HPDE6-E6E7 (cell line): ENCODE measurements at regions not wholly inside any gene's neighbourhood (a gene's known extent, or its start where the extent isn't known, plus 50 kb on each side); places are given as distances from the start of the nearest gene placed in this dataset.
A peak's percentile ranks its signal among the peaks of the same experiment; 100 is the strongest.

ENCODE experiments used
- DNase-seq: peaks from one replicate; pipeline ENCODE4 v3.0.0; 2011; ENCODE audit warnings: missing footprints; ENCODE audit errors: extremely low spot score

DNA sequence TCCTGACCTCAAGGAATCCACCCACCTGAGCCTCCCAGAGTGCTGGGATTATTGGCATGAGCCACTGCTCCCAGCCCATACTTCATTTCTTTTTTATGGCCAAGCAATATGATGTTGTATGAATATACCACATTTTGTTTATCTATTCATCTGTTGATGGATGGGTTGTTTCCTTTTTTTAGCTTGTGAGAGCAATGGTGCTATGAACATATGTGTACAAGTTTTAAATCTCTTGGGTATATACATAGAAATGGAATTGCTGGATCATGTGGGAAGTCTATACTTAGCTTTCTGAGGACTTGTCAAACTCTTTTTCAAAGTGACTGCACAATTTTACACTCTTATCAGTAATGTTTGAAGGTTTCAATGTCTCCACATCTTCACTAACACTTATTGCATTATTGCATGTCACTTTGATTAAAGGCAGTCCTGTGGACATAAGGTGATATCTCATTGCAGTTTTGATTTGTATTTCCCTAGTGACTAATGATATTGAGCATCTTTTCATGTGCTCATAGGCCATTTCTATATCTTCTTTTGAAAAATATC lies 167.1 kb upstream of the SPHKAP start:
- no peak for DNase-seq

DNA sequence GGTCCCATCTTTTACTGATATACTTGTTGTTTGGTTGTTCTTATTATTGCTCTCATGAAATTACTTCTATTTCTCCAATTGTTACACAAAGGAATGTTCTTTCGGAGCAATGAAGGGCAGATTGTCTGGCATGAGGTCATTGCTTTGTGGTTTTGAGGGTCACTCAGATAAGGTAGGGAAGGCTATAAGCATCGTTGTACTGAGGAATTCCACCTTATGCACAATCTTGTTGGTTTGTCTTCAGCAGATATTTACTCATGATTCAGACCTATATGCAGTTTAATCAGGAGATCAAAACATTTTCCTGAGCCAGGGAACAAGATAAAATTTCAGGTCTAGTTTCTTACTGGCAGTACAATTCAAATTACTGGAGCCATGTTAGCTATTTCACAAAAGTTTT lies 163.0 kb upstream of the SPHKAP start:
- no peak for DNase-seq

DNA sequence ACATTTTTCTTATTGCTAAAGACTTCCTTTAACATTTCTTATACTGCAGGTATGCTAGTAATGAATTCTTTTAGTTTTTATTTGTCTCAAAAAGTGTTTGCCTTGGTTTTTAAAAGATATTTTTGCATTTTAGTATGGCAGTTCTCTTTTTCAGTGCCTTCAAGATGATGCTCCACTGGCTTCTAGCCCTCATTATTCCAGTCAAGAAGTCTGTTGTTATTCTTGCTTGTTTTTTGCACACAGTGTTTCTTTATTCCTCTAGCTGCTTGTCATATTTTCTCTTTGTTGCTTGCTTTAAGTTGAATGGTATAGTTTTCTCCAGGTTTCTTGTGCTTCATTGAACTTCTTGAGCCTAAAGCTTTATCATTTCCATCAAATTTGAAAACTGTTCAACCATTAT lies 158.0 kb upstream of the SPHKAP start:
- DNase-seq, result no peak

DNA sequence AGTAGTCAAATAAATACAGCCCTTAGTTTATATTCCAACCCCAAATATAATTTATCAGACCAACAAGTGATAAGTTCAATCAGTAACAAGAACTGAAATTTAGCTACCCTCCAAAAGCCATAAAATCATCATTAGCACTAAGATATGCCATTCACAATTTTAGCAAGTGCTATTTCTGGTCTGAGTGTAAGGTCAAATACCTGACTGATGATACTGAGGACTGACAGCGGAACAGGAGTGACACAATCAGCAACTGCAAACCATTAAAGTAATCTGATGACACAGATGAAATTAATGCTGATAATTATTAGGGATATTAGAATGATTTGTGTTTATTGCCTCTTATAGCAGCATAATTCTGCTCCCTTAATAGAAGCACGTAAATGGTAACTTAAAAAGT lies 152.7 kb upstream of the SPHKAP start:
- DNase-seq, result no peak

GRCh38 chr2:228329282-228329681 lies 147.8 kb upstream of the SPHKAP start:
- DNase-seq, result no peak

DNA sequence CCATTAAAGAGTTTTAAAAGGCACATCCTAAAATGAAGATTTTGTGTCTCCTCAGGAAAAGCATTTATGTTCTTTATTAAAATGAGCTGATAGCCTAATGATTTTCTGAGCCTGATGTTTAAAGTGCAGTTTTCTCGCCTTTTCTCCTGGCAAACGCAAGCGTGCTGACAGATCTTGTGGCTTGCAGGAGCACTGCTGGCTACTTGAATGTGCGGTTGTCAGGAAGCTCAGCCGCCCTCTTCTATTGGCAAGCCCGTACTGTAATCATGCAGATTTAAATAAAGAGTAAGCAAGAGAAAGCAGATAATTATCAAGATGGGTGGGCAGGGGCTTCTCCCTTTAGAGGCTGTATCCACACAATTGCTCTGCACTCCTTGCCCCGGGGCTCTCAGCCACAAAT lies 139.5 kb upstream of the SPHKAP start:
- DNase-seq, result no peak

DNA sequence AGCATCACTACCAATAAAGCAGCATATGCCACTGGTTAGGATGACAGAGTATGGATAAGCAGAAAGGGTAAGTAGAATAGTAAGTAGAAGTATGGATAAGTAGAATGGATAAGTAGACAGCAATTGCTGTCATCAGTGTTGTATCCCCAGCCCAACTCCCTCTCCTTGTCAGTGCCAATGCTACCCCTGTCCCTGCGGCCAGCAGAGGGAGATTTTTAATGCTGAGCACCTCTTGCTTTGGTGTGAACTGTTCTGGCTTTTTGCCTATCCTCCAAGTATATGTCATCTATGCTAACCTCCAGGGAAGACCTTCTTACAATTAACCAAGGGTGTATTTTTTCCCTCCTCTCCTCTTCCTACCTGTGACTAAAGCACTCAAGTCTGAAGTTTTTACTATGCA lies 136.7 kb upstream of the SPHKAP start:
- peak; percentile 16 for DNase-seq

DNA sequence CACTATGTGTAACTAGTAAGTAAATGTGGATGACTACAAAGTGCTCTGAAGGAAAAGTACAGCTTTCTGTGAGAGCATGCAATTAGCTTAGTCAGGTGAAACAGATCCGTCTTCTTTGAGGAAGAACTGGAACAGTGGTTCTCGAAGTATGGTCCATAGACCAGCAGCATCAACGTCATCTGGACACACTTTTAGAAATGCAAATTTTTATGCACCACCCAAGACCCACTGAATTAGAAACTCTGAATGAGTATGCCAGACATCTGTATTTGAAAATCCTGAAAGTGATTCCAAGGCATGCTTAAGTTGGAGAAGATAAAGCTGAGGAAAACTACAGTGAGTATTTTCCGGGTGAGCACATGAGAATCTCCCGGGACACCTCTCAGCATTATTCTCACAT lies 130.7 kb upstream of the SPHKAP start:
- no peak for DNase-seq

GRCh38 chr2:228303960-228304359 lies 122.5 kb upstream of the SPHKAP start:
- no peak for DNase-seq

DNA sequence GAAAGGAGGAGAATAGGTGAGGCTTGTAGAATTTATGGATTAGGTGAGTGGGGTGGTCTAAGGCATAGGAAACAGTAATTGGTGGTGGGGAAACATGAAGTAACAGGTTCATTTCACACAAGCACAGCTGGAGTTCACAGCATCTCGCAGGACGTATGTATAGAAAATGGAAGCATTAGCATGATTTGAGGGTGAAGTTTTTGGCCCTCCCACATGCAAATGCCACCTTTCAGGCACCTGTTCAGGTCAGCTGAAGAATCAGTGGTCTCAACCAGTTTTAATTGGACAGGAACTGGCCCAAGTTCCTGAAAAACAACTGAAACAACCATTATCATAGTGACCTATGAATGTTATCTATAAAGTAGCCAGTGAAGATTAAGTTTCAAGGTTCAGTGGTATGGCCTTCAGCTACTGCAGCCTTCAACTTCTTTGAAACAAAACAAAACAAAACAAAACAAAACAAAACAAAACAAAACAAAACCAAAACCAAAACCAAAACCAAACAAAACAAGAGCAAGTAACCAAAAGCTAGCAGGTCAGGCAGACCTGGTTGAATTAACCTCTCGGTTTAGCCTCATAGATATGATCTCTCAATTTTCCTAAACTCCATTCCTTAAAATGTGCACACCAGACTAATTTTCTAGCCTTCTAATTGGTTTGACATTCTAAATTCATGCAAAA lies 102.1 kb upstream of the SPHKAP start:
- DNase-seq, result no peak

GRCh38 chr2:228282376-228282775 lies 100.9 kb upstream of the SPHKAP start:
- DNase-seq, result no peak

GRCh38 chr2:228273159-228273558 lies 91.7 kb upstream of the SPHKAP start:
- no peak for DNase-seq

GRCh38 chr2:228269351-228269750 lies 87.9 kb upstream of the SPHKAP start:
- no peak for DNase-seq

DNA sequence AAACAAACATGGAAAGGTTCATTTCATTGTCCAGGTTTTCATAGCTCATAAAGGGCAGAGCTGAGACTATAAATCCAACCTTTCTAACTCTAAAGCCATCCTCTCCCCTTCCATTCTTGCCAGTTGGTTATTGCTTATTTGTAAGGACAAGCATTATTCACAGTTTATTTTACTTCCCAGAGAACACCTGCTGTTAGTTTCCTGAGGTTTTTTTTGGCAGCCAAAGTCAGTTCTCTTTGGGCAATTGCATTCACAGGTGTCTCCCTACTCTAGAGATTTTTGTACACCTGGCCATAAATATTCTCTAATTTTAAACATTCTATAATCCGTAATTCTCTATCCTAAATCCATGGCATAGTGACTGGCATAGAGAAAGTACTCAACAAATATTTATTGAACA lies 87.3 kb upstream of the SPHKAP start:
- no peak for DNase-seq

- DNase-seq, result no peak
Observed at GRCh38 chr2:228268301-228268700, 86.8 kb upstream of the SPHKAP start.

DNA sequence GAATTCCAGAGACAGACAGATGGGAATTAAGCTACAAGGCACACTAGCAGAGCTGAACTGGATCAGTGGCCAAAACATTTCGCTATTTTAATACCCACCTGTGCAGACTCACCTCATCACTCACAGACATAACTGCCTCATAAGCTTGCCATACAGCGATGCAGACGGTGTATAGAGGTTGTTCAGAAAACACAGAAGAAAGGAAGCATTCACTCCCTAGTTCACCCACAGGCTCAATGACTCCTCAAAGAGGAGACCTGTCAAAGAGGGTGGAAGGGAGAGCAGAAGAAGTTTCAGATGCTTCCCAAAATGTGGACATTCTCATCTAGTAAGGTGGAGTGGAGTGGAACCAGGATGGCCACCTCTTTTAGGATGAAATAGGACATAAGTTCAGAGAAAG lies 81.7 kb upstream of the SPHKAP start:
- DNase-seq, result no peak

GRCh38 chr2:228261546-228261945 lies 80.1 kb upstream of the SPHKAP start:
- no peak for DNase-seq

- DNase-seq, result no peak
Observed at GRCh38 chr2:228257379-228257778, 75.9 kb upstream of the SPHKAP start.

DNA sequence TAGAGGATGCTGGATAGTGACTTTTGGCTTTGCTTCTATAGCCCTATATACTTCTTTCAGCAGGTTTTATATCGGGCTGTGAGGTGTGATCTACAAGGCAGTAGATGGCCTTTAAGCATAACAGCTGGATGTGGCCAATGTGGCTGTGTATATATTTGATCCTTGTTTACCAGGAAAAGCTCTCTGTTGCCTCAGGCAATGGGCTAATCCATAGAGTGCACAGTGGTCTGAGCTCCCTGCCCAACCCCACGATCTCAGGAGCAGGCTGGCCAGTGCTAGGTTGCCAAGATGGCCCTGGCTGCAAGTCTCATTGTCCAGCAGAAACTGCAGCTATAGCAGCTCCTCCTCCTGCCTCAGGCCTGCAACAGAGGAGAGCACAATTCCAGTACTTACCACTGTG lies 72.3 kb upstream of the SPHKAP start:
- no peak for DNase-seq

- no peak for DNase-seq
Observed at GRCh38 chr2:228247335-228247734, 65.8 kb upstream of the SPHKAP start.

GRCh38 chr2:228245601-228246000 lies 64.1 kb upstream of the SPHKAP start:
- no peak for DNase-seq

- no peak for DNase-seq
Observed at GRCh38 chr2:228242591-228242990, 61.1 kb upstream of the SPHKAP start.

- no peak for DNase-seq
Observed at GRCh38 chr2:228239907-228240561, 58.5 kb upstream of the SPHKAP start.
